Glomerular endothelial cell (primary cell): ENCODE measurements at regions not wholly inside any gene's neighbourhood (a gene's known extent, or its start where the extent isn't known, plus 50 kb on each side); places are given as distances from the start of the nearest gene placed in this dataset.

Source experiments
- DNase-seq: peaks from one replicate; pipeline ENCODE4 v3.0.0-alpha.2; 2011; ENCODE audit warnings: low read depth, low spot score; ENCODE audit errors: extremely low read depth

DNA sequence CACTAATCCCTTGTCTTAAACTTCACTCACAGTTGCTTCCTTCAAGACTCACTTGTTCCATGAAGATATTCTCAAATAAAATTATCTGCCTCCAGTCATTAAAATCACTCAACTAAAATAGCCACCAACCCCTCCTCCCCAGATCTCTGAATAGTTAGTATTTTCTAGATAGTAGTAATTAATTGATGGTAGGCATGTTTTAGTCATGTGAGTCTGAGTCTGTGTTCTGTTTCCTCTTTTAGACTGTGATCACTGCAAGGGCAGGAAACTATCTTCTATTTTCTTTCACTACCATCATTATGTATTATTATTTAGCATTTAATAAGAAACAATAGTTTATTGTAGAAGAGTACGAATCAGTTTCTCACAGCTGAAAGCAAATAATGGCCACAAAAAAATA, 1080.5 kb downstream of the IGSF11 start:
- no peak for DNase-seq

- DNase-seq: no peak
Observed at GRCh38 chr3:117955196-117955595, 1079.5 kb downstream of the IGSF11 start.

DNA sequence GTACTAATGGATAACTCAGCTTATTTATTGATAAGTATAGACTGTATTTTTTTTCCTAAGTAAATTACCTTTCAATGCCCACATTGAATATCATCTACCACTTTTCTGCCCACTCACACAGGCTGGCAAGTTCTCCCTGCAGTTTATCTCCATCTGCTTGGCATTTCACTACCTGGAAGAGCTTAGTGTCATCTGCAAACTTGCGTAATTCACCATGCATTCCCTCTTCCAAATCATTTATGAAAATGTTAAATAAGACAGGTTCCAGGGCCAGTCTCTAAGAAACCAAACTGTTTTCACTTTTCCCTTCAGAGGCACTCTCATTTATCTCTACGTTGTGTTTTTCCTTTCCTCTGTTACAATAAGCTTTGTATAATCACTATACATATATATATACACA, 1076.6 kb downstream of the IGSF11 start:
- DNase-seq: no peak

GRCh38 chr3:117962750-117963149, 1071.9 kb downstream of the IGSF11 start:
- no peak for DNase-seq

- DNase-seq: no peak
Observed at GRCh38 chr3:117963858-117964257, 1070.8 kb downstream of the IGSF11 start.

- no peak for DNase-seq
Observed at GRCh38 chr3:117964814-117965213, 1069.8 kb downstream of the IGSF11 start.

GRCh38 chr3:117977504-117978228, 1057.0 kb downstream of the IGSF11 start:
- DNase-seq: no peak

GRCh38 chr3:117979466-117979865, 1055.2 kb downstream of the IGSF11 start:
- DNase-seq: no peak

GRCh38 chr3:117987256-117987655, 1047.4 kb downstream of the IGSF11 start:
- DNase-seq: no peak

- no peak for DNase-seq
Observed at GRCh38 chr3:117989982-117990381, 1044.7 kb downstream of the IGSF11 start.

DNA sequence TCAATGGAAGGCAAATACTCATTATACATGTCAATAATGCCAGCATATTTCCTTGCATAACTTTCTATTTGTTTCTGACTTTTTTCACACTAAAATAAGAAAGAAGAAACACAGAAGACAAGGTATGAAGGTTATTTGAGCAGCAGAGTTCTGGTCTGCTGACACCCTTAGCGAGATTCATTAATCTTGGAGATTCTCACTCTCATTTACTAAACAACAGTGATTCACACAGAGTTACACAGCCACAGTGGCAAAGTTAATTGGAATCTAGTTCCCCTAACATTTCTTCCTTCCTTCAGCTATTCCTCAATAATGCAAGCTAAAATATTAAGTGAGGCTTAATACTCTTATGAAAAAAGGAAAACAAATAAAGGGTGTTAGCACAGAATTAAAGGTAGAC, 1044.0 kb downstream of the IGSF11 start:
- no peak for DNase-seq

DNA sequence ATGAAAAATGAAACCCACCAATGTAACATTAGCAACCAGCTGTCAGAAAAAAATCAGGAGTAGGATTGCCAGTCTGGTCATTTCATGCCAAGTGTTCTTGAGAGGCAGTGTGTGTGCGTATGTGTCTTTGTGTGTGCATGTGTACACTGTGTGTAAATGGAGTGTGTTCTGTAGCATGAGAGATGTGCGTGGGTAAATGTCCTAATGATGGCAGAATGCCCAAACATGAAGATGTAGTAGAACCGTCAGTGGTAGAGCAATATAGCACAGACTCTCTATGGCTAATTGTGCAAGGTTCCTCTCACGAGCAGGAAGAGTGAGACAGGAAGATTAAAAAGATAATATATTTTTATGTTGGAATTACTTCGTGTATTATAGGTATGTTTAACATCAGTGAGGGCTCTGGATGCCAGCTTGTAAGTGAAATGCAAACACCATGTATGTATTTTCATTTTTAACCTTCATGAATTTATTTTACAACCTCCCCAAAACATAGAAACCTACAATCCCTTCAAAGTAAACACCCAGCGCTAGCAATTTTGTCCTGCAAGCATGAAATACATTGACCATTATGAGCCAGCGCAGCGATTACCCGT, 1038.7 kb downstream of the IGSF11 start:
- DNase-seq: no peak

- peak; percentile 33 for DNase-seq
Observed at GRCh38 chr3:117997201-117998049, 1037.2 kb downstream of the IGSF11 start.

- no peak for DNase-seq
Observed at GRCh38 chr3:117998071-117998470, 1036.6 kb downstream of the IGSF11 start.

GRCh38 chr3:118000219-118000618, 1034.4 kb downstream of the IGSF11 start:
- DNase-seq: no peak

DNA sequence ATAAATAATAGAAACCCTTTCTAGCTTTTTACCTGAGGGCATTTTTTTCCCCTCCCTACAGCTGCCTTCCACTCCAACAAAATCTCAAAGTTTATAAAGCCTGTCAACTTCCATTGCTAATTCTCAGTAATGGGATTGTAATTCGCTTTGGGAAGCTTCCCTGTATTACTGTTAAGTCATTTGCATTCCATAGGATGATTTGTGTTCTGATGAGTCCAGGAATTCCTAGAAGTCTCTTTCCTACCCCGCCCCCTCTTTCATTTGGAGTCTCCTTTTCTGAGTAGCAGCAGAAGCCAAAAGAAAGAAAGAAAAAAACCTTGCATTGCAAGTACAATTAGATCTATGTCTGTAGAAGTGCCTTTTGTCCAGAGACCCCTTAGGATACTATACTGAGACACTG, 1033.3 kb downstream of the IGSF11 start:
- DNase-seq: no peak

DNA sequence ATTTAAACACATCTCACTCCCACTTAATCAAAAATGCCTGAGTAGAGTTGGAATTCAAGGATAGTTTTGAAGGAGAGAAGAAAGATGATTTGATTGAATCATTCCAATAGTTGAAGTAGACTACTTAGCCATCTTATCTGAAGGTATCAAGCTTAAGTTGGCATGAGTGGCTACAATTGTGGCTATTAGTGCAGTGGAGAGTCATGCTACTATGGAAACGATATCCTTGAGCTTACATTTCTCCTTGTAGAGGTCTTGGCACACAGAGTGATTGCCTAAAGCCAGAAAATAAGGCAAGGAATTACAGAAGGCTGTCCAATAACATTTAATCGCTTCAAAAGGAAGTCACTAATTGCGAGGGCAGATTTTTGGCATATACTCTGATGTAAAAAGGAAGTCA, 1022.7 kb downstream of the IGSF11 start:
- DNase-seq: no peak

GRCh38 chr3:118029049-118029448, 1005.6 kb downstream of the IGSF11 start:
- no peak for DNase-seq

- DNase-seq: no peak
Observed at GRCh38 chr3:118036215-118036614, 998.4 kb downstream of the IGSF11 start.

GRCh38 chr3:118055381-118055780, 979.3 kb downstream of the IGSF11 start:
- DNase-seq: no peak

- no peak for DNase-seq
Observed at GRCh38 chr3:118057086-118057485, 977.6 kb downstream of the IGSF11 start.

- DNase-seq: no peak
Observed at GRCh38 chr3:118059096-118059495, 975.5 kb downstream of the IGSF11 start.
